Right ventricle myocardium superior (tissue), 1 donor: ENCODE measurements at regions not wholly inside any gene's neighbourhood (a gene's known extent, or its start where the extent isn't known, plus 50 kb on each side); places are given as distances from the start of the nearest gene placed in this dataset.

Experiments used
- ATAC-seq: fragments of 200-7000 bp; cut with Tn5 transposase; one replicate; pipeline ENCODE4 v1.9.1; 2020; ENCODE audit warnings: mild to moderate bottlenecking; ENCODE audit not compliant: poor library complexity
- DNase-seq: peaks from one replicate; pipeline ENCODE4 v3.0.0-alpha.2; 2020
- intact Hi-C: fragments of 100-400 bp; cut with DNase I; formaldehyde crosslinking; loops from one replicate; pipeline ENCODE4 v1.11.2; 2022
- donor health status: DM: no; HTN: yes; CAD: no; lungs with severe emphysema.

GRCh38 chr6:120576061-120576460, 758.2 kb downstream of the TBC1D32 start:
- DNase-seq: no peak
- intact Hi-C loops: no loop called here
- ATAC-seq: no peak

DNA sequence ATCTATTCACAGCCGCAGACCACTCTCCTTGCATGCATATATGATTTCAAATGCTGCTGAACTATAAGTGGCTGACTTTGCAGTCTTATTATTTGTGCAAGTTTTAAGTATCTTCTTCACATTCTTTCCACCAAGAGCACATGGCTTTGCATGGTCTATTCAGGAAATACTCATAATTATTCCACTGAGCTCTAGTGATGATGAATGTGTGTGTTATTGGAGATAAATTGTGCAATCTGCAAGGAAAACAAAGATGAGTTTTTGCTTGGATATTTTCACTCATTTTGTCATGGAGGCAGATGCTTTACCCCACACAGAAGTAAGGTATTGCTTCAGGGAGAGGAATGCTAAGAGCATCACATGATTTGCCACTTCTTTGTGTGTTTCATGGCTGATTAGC, 764.6 kb downstream of the TBC1D32 start:
- no peak for ATAC-seq
- intact Hi-C loops: no loop called here
- DNase-seq: no peak

GRCh38 chr6:120564779-120565178, 769.5 kb downstream of the TBC1D32 start:
- intact Hi-C loops: no loop called here
- ATAC-seq (no peak), DNase-seq (no peak)

GRCh38 chr6:120558294-120558693, 776.0 kb downstream of the TBC1D32 start:
- intact Hi-C loops: no loop called here
- DNase-seq (no peak), ATAC-seq (no peak)

DNA sequence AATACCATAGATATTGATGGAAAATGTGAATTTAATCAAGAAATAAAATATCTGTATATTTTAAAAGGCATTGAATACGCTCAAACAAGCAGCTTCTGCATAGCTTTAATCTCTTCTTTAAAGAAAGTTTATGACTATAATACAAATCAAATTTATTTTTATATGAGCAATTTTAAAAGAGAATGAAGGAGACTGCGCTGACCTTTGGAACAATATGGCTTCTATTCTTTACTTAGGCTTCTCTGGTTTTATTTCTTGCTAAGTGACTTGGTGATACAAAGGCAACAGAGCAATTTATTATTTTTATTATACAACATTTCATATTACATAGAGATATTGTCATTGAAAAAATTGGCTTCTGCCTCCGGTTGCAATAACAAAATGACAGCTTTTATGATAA, 776.7 kb downstream of the TBC1D32 start:
- no peak for DNase-seq
- ATAC-seq: no peak
- intact Hi-C loops: no loop called here

DNA sequence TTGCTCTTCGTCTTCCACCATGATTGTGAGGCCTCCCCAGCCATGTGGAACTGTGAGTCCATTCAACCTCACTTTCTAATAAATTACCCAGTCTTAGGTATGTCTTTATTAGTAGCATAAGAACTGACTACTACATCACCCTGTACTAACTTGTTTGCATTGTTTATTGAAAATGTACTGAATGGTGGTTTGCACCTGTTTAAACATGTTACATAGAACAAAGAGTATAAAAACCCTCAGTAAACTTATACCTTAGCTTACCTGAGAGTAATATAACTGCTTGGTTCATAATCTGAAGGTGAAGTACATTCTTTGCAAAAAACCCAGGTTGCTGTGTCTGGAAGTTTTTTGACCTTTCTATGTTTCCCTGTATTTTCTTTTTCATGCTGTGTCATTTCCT, 777.8 kb downstream of the TBC1D32 start:
- intact Hi-C loops: no loop called here
- no peak for DNase-seq
- no peak for ATAC-seq

GRCh38 chr6:120553353-120553752, 780.9 kb downstream of the TBC1D32 start:
- no peak for DNase-seq
- intact Hi-C loops: no loop called here
- ATAC-seq: no peak

DNA sequence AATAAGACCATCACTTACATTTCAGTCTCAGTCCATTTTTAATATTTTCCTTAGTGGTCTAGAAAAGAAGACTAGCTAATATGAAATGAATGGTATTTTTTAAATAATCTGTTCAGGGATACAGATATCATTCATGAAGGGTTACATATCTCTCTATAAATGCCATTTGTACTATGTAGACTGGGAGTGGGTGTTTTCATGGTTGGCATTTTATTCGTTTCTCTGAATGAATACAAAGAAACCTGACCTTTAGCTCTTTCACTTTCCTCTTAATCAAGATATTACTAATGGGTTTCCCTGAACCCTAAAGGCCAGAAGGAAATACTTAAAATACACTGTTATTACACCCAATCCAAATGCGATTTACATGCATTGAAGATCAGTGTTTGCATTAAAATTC, 788.9 kb downstream of the TBC1D32 start:
- ATAC-seq: no peak
- no peak for DNase-seq
- intact Hi-C loops: no loop called here

DNA sequence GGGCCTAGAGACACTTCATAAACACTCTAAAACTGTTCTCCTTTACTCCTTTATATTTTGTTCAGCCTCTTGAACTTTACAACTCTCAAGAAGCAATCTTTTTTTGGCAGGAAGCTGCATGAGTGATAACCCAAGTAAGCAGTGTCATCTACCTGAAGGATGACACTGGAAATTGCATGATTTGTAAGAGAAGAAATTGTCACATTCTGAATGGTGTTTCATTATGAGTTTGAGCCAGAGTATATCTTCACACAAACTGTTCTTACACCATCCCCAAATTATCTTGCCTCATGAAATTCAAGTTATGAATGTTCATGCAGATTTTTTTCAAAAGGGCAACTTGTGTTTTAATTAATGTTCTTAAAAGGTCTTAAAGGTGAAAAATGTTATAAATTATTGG, 799.3 kb downstream of the TBC1D32 start:
- intact Hi-C loops: no loop called here
- ATAC-seq (no peak), DNase-seq (no peak)

DNA sequence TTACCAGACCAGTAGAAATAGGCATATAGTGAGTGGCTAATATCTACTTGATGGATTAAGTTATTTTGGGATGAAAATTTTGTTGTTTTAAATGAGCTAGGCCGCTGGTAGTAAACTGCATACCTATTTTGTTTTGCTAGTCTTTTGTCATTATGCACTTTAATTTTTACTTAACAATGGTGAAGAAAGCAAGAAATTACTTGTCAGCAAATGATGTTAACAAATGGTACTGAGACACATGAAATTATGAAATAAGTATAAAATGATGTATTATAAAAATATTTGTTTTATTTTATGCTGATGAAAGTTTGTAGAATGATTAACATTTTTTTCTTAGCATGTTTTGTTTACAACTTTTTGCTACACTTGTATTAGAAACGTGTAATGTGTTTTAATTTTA, 807.7 kb downstream of the TBC1D32 start:
- intact Hi-C loops: no loop called here
- ATAC-seq (no peak), DNase-seq (no peak)

GRCh38 chr6:120514544-120514943, 819.7 kb downstream of the TBC1D32 start:
- no peak for ATAC-seq
- intact Hi-C loops: no loop called here
- no peak for DNase-seq

DNA sequence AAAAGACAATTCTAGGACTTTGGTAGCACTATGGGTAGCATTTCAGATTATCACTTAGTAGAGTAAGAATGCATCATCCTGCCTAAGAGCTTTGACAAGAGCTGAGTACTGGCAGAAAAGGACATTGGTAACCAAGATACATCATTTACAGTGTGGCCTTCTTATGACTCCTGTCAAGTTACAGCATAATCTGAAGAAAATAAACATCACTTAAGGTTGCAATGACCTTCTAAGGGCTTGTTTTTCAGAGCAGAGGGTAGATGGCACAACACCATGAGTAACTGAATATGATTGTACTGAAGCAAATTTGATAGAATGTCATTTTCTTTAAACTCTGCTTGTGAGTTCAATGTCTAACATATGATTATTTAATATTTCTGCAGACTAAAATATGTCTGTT, 822.6 kb downstream of the TBC1D32 start:
- DNase-seq: no peak
- intact Hi-C loops: no loop called here
- no peak for ATAC-seq

DNA sequence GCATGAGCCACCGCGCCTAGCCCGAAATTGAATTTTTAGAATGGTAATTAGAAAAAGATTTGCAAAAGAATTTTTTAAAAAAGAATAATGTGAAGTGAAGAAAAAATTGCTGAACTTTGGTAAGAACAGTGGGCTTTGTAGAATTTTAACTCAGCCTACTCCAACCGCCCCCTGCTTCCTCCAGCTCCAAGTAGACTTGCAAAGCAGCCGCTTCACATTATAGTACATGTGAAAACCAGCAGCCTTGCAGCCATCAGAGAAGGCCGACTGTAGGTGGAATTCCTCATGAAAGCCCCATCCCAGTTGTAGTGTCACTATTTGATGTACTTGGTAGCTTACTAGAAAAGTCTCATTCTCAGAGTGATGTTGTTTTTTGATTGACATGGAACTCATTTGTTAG, 835.6 kb downstream of the TBC1D32 start:
- DNase-seq: no peak
- intact Hi-C loops: no loop called here
- no peak for ATAC-seq

DNA sequence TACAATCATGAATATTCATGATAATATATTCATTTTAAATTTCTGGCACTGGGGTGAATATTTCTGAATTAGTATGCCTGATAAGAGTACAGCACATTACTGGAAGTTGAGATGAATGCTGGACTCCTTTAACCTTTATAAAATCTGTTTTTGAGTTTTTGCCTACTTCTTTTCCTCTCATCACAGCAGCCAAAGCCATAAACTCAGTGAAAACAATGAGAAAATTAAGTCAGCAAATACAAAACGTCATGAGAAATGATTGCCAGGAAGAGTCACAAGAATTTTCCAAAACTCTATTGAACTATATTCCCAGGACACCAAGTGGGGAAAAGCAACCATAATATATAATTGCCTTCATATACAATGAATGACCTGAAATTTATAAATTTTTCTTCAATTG, 837.6 kb downstream of the TBC1D32 start:
- ATAC-seq (no peak), DNase-seq (no peak)
- intact Hi-C loops: no loop called here

- no peak for DNase-seq
- peak; percentile 57 for ATAC-seq
- intact Hi-C loops: no loop called here
Measured at GRCh38 chr6:120493505-120493904, 840.8 kb downstream of the TBC1D32 start.

- ATAC-seq: no peak
- no peak for DNase-seq
- intact Hi-C loops: no loop called here
Measured at GRCh38 chr6:120489941-120490340, 844.3 kb downstream of the TBC1D32 start.

DNA sequence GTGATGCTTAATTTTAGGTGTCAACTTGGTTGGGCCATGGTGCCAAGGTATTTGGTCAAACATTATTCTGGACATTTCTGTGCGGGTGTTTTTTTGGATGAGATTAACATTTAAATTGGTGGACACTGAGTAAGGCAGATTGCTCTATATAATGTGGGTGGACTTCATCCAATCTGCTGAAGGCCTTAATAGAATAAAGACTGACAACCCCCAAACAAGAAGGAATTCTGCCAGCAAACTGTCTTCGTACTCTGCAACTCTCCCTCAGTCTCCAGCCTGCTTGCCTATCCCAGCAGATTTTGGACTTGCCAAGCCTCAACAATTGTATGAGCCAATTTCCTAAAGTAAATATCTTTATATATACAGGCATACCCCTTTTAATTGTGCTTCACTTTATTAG, 850.1 kb downstream of the TBC1D32 start:
- no peak for DNase-seq
- no peak for ATAC-seq
- intact Hi-C loops: no loop called here

DNA sequence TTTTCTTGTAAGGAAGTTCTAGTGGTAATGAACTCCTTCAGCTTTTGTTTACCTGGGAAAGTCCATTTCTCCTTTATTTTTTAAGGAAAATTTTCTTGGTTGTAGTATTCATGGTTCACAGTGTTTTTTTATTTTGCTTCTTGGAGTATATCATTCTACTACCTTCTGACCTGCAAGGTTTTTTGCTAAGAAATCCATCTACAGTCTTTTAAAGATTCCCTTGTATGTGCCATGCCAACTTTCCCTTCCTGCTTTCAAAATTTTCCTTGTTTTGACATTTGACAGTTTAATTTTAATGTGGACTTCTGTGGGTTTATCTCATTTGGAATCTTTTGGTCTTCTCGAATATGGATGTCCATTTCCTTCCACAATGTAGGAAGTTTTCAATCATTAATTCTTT, 855.6 kb downstream of the TBC1D32 start:
- ATAC-seq (no peak), DNase-seq (no peak)
- intact Hi-C loops: no loop called here

- intact Hi-C loops: no loop called here
- DNase-seq (no peak), ATAC-seq (no peak)
Measured at GRCh38 chr6:120473804-120474203, 860.5 kb downstream of the TBC1D32 start.

- intact Hi-C loops: no loop called here
- DNase-seq (no peak), ATAC-seq (no peak)
Measured at GRCh38 chr6:120468486-120468885, 865.8 kb downstream of the TBC1D32 start.

DNA sequence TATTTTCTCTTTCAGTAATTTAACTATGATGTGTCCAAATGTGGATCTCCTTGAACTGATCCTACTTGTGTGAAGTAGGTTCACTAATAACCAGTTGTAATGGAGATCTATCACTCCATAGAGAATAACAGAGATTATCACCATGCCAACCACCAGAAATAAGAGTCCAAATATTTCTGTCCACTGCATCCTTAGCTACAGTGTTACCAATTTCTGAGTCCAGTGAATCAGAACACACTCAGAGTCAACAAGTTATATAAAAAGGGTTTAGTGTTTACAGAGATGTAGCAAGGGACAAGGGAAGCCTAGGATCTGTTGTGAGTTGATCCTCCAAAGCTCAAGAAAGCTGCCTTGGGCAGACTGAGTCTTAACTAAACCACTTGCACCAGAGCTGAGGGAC, 882.8 kb downstream of the TBC1D32 start:
- DNase-seq (no peak), ATAC-seq (peak; percentile 29)
- intact Hi-C loops: no loop called here

DNA sequence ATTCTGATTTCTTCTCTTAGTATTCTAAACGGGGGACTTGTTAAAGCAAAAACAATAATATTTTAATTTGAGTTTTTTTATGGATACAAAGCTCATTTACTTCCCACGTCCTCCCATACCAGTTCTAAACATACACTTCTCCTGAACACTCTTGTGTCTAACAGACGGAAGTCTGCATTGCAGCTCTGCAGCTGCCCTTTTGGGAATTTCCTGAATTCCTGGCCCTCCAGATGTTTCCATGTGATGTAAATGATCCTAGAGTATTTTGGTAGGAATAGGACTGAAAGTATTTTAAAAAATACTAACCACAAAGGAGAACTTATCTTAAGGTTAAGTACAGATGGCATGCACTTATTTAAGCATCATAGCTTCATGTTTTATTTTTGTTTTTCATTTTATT, 886.7 kb downstream of the TBC1D32 start:
- ATAC-seq: no peak
- intact Hi-C loops: no loop called here
- DNase-seq: no peak
